ENCODE measurements at regions not wholly inside any gene's neighbourhood (a gene's known extent, or its start where the extent isn't known, plus 50 kb on each side); places are given as distances from the start of the nearest gene placed in this dataset.

DNA sequence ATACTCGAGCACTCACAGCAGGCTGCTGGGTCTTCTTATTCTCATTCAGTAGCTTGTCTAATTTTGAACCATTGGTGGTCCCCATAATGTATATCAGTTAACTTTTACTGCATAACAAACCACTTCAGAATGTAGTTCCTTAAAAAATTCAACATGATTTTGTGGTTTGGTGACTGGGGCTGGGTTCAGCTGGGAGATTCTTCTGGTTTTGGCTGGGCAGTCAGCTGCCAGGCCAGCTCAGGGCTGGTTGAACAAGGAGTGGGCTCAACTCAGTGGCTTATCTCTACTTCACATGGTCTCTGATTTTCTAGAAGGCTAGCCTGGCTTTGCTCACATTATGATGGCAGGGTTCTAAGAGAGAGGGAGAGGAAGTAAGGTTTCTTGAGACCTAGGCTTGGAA is 292.4 kb upstream of the CHD6 start:
- DNase-seq: no peak
- Mint-ChIP-seq H3K9me3 (ENCODE audit: low read depth, unreplicated experiment) (no peaks in the 10 kb centered on the region), H3K4me3 (ENCODE audit: low read depth, unreplicated experiment) (no peak overlapping the region), H3K27me3 (ENCODE audit: unreplicated experiment) (no peaks in the 10 kb centered on the region), H3K27ac (ENCODE audit: unreplicated experiment) (no peak overlapping the region), H3K36me3 (ENCODE audit: insufficient read depth, unreplicated experiment) (no peaks in the 10 kb centered on the region), H3K4me1 (ENCODE audit: low read depth, unreplicated experiment) (no peaks in the 10 kb centered on the region)
- CTCF ChIA-PET: interaction anchor here (0.7 kb wide), 1 partner anchor 243 kb away, joined by 3 read pairs; no protein-coding TSS in a partner anchor
- no peak for TF ChIP-seq CTCF (IDR thresholded peaks at IDR 0.05; ENCODE audit: unreplicated experiment)
- no TSS peak for BruUV-seq (replicated peaks)
- intact Hi-C loops (cut with micrococcal nuclease; ENCODE audit: unreplicated experiment): no loop called here

GRCh38 chr20:41905199-41905598 is 287.0 kb upstream of the CHD6 start:
- no peak overlapping the region for H3K27ac Mint-ChIP-seq (ENCODE audit: unreplicated experiment)
- no peaks in the 10 kb centered on the region for H3K9me3 Mint-ChIP-seq (ENCODE audit: low read depth, unreplicated experiment)
- peaks cover 27% of the 10 kb centered on the region for H3K27me3 Mint-ChIP-seq (ENCODE audit: unreplicated experiment)
- intact Hi-C loops (cut with micrococcal nuclease; ENCODE audit: unreplicated experiment): no loop called here
- no peaks in the 10 kb centered on the region for H3K4me1 Mint-ChIP-seq (ENCODE audit: low read depth, unreplicated experiment)
- BruUV-seq (replicated peaks): no TSS peak
- TF ChIP-seq CTCF (IDR thresholded peaks at IDR 0.05; ENCODE audit: unreplicated experiment): no peak
- no peak overlapping the region for H3K4me3 Mint-ChIP-seq (ENCODE audit: low read depth, unreplicated experiment)
- no peaks in the 10 kb centered on the region for H3K36me3 Mint-ChIP-seq (ENCODE audit: insufficient read depth, unreplicated experiment)
- CTCF ChIA-PET: interaction anchor here (1.2 kb wide), 1 partner anchor 65 kb away, joined by 3 read pairs; no protein-coding TSS in a partner anchor
- DNase-seq: no peak

- H3K4me3 Mint-ChIP-seq (ENCODE audit: low read depth, unreplicated experiment): no peak overlapping the region
- no peaks in the 10 kb centered on the region for H3K9me3 Mint-ChIP-seq (ENCODE audit: low read depth, unreplicated experiment)
- H3K27ac Mint-ChIP-seq (ENCODE audit: unreplicated experiment): no peak overlapping the region
- CTCF ChIA-PET: no interaction called here
- intact Hi-C loops (cut with micrococcal nuclease; ENCODE audit: unreplicated experiment): no loop called here
- no TSS peak for BruUV-seq (replicated peaks)
- DNase-seq: no peak
- H3K4me1 Mint-ChIP-seq (ENCODE audit: low read depth, unreplicated experiment): no peaks in the 10 kb centered on the region
- TF ChIP-seq CTCF (IDR thresholded peaks at IDR 0.05; ENCODE audit: unreplicated experiment): no peak
- H3K36me3 Mint-ChIP-seq (ENCODE audit: insufficient read depth, unreplicated experiment): no peaks in the 10 kb centered on the region
- peaks cover 39% of the 10 kb centered on the region for H3K27me3 Mint-ChIP-seq (ENCODE audit: unreplicated experiment)
These were observed 285.4 kb upstream of the CHD6 start for GRCh38 chr20:41903586-41903985.

DNA sequence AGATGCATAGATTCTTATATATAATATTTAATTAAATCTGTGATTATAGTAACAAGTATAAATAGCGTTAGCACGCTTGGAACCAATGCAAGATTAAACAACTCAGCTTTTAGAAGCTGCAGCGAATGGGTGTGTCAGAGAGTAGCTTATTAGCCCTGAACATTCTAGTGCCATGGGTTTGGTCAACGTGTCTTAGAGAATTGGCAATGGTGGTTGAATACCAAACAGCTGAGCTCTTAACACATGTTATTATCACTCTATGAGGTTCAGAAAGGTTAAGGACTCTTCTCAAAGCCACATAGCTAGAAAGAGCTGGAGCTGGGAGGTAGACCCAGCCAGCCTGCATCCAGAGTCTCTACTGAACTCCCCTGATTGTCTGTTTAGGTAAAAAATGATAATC is 284.2 kb upstream of the CHD6 start:
- CTCF ChIA-PET: interaction anchor here (1.5 kb wide), 1 partner anchor 13 kb away, joined by 3 read pairs; no protein-coding TSS in a partner anchor
- no TSS peak for BruUV-seq (replicated peaks)
- Mint-ChIP-seq H3K27ac (ENCODE audit: unreplicated experiment) (no peak overlapping the region), H3K4me3 (ENCODE audit: low read depth, unreplicated experiment) (no peak overlapping the region), H3K36me3 (ENCODE audit: insufficient read depth, unreplicated experiment) (no peaks in the 10 kb centered on the region), H3K4me1 (ENCODE audit: low read depth, unreplicated experiment) (no peaks in the 10 kb centered on the region), H3K27me3 (ENCODE audit: unreplicated experiment) (peaks cover 41% of the 10 kb centered on the region), H3K9me3 (ENCODE audit: low read depth, unreplicated experiment) (no peaks in the 10 kb centered on the region)
- DNase-seq: no peak
- TF ChIP-seq CTCF (IDR thresholded peaks at IDR 0.05; ENCODE audit: unreplicated experiment): no peak
- intact Hi-C loops (cut with micrococcal nuclease; ENCODE audit: unreplicated experiment): no loop called here

Data from Calu3 (cell line).